Neural cell (in vitro differentiated cells): ENCODE measurements at regions not wholly inside any gene's neighbourhood (a gene's known extent, or its start where the extent isn't known, plus 50 kb on each side); places are given as distances from the start of the nearest gene placed in this dataset.
A peak's percentile ranks its signal among the peaks of the same experiment; 100 is the strongest.
"Not testable (repeated sequence)": the region's sequence is repeated elsewhere in the genome, so short reads cannot be mapped to it uniquely, and the experiment has no call there.

Source experiments
- H2AFZ ChIP-seq: fragments of 200-600, 300-800 bp; sonication (generic), shearing (Covaris generic); 2 replicates; pipeline ENCODE4 v1.6.0; 2014; ENCODE audit warnings: low read depth, mild to moderate bottlenecking, antibody characterized with exemption, low read length, moderate library complexity
- H3F3A ChIP-seq: fragments of 200-600 bp; shearing (Covaris generic); 2 replicates; pipeline ENCODE4 v1.6.1; 2016; ENCODE audit warnings: mild to moderate bottlenecking, moderate library complexity, mixed read lengths, antibody characterized with exemption, low read length; ENCODE audit not compliant: insufficient read depth, poor library complexity, severe bottlenecking
- H3K27ac ChIP-seq: fragments of 200-600, 300-800 bp; sonication (generic), shearing (Covaris generic); 2 replicates; pipeline ENCODE4 v1.5.1; 2014; ENCODE audit warnings: mild to moderate bottlenecking, low read length, moderate library complexity
- H3K27me3 ChIP-seq: fragments of 300-800, 200-600 bp; sonication (generic), shearing (Covaris generic); 2 replicates; pipeline ENCODE4 v1.6.0; 2014; ENCODE audit warnings: mild to moderate bottlenecking, low read depth, low read length, moderate library complexity; ENCODE audit not compliant: insufficient read depth
- H3K36me3 ChIP-seq: fragments of 300-800, 200-600 bp; sonication (generic), shearing (Covaris generic); 2 replicates; pipeline ENCODE4 v1.5.1; 2014; ENCODE audit warnings: mild to moderate bottlenecking, antibody characterized with exemption, low read length, moderate library complexity; ENCODE audit not compliant: insufficient read depth
- H3K4me2 ChIP-seq: fragments of 300-800, 200-600 bp; sonication (generic), shearing (Covaris generic); 2 replicates; pipeline ENCODE4 v1.6.0; 2014; ENCODE audit warnings: mild to moderate bottlenecking, low read length
- H3K4me3 ChIP-seq: fragments of 300-800, 200-600 bp; sonication (generic), shearing (Covaris generic); 2 replicates; pipeline ENCODE4 v1.5.1; 2014; ENCODE audit warnings: mild to moderate bottlenecking, low read length, moderate library complexity
- H3K79me2 ChIP-seq: fragments of 200-600 bp; shearing (Covaris generic); replicated peaks from 2 replicates; pipeline ENCODE4 v1.6.0; 2014; ENCODE audit warnings: mild to moderate bottlenecking, low read length, moderate library complexity; ENCODE audit not compliant: insufficient read depth
- H3K9ac ChIP-seq: fragments of 300-800, 200-600 bp; sonication (generic), shearing (Covaris generic); 2 replicates; pipeline ENCODE4 v1.6.1; 2016; ENCODE audit warnings: mild to moderate bottlenecking, low read length, mixed read lengths
- H3K9me2 ChIP-seq: fragments of 200-600 bp; shearing (Covaris generic); 2 replicates; pipeline ENCODE4 v1.6.1; 2016; ENCODE audit warnings: mild to moderate bottlenecking, low read length, mixed read lengths; ENCODE audit not compliant: insufficient read depth
- H3K9me3 ChIP-seq: fragments of 200-600, 300-800 bp; sonication (generic), shearing (Covaris generic); 2 replicates; pipeline ENCODE4 v1.6.1; 2016; ENCODE audit warnings: mild to moderate bottlenecking, mixed run types, low read length, moderate library complexity, mixed read lengths
- H4K20me1 ChIP-seq: fragments of 200-600 bp; shearing (Covaris generic); 2 replicates; pipeline ENCODE4 v1.6.1; 2016; ENCODE audit warnings: mild to moderate bottlenecking, mixed run types; ENCODE audit not compliant: insufficient read depth
- CTCF ChIP-seq: fragments of 450-650 bp; IDR thresholded peaks from 2 replicates; pipeline ENCODE4 v1.5.1; 2014; ENCODE audit warnings: antibody characterized with exemption, mild to moderate bottlenecking, moderate library complexity; ENCODE audit not compliant: poor library complexity, severe bottlenecking
- EP300 ChIP-seq: fragments of 450-650 bp; conservative IDR thresholded peaks from 2 replicates; pipeline ENCODE4 v1.6.1; 2014; ENCODE audit warnings: antibody characterized with exemption, mild to moderate bottlenecking, moderate library complexity; ENCODE audit not compliant: poor library complexity, severe bottlenecking
- EZH2 ChIP-seq: fragments of 200-600, 300-800 bp; shearing (Covaris generic), sonication (generic); IDR thresholded peaks from 2 replicates; pipeline ENCODE4 v1.6.1; 2014; ENCODE audit warnings: antibody characterized with exemption, low read length, borderline replicate concordance, mild to moderate bottlenecking; ENCODE audit not compliant: insufficient read depth, poor library complexity, severe bottlenecking
- MXI1 ChIP-seq: fragments of 450-650 bp; conservative IDR thresholded peaks from 2 replicates; pipeline ENCODE4 v1.6.1; 2014; ENCODE audit warnings: antibody characterized with exemption, mild to moderate bottlenecking; ENCODE audit not compliant: poor library complexity, severe bottlenecking
- POLR2AphosphoS5 ChIP-seq: IDR thresholded peaks from 2 replicates; pipeline ENCODE4 v1.6.1; 2012
- RAD21 ChIP-seq: fragments of 450-650 bp; conservative IDR thresholded peaks from 2 replicates; pipeline ENCODE4 v1.6.1; 2014; ENCODE audit warnings: antibody characterized with exemption, mild to moderate bottlenecking, moderate library complexity
- REST ChIP-seq: IDR thresholded peaks from 2 replicates; pipeline ENCODE4 v1.6.1; 2012; ENCODE audit warnings: borderline replicate concordance
- SMC3 ChIP-seq: fragments of 450-650 bp; conservative IDR thresholded peaks from 2 replicates; pipeline ENCODE4 v1.6.1; 2014; ENCODE audit warnings: antibody characterized with exemption, mild to moderate bottlenecking, moderate library complexity; ENCODE audit not compliant: poor library complexity
- TAF1 ChIP-seq: IDR thresholded peaks from 2 replicates; pipeline ENCODE4 v1.6.1; 2012; ENCODE audit warnings: low read depth

DNA sequence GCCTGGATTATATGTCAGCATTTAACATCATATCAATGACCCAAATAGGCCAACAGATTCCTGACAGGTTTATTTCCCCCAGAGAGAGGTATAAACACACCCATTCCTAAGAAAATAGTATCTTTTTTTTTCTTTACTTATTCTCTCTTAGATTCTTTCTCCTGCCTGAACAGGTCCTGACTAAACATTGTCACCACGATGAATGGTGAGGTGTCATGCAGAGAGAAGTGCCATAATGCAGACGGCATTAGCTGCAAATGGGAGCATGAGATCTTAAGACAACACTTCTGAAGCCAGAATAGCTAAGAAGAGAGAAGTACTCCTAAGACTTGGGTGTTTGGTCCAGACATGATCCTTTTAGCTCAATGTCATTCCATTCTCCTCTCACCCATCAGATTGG is 131.3 kb downstream of the ZNF648 start:
- no peaks in the 10 kb centered on the region for H3F3A ChIP-seq
- H3K27ac ChIP-seq = no peak overlapping the region
- H3K9me2 ChIP-seq = no peaks in the 10 kb centered on the region
- no peak overlapping the region for H3K4me3 ChIP-seq
- H3K4me2 ChIP-seq = no peak overlapping the region
- H3K9me3 ChIP-seq = no peaks in the 10 kb centered on the region
- no peak overlapping the region for H3K9ac ChIP-seq
- no peaks in the 10 kb centered on the region for H4K20me1 ChIP-seq
- H2AFZ ChIP-seq = no peak overlapping the region
- H3K27me3 ChIP-seq = no peaks in the 10 kb centered on the region
- H3K36me3 ChIP-seq = no peaks in the 10 kb centered on the region
- no peaks in the 10 kb centered on the region for H3K79me2 ChIP-seq
- no peak for TF ChIP-seq SMC3
- TF ChIP-seq POLR2AphosphoS5 = peak; percentile 63
- TF ChIP-seq REST = no peak
- TF ChIP-seq TAF1 = no peak
- TF ChIP-seq CTCF = no peak
- peak; percentile 83 for TF ChIP-seq EP300
- no peak for TF ChIP-seq MXI1
- TF ChIP-seq EZH2 = no peak
- TF ChIP-seq RAD21 = no peak

DNA sequence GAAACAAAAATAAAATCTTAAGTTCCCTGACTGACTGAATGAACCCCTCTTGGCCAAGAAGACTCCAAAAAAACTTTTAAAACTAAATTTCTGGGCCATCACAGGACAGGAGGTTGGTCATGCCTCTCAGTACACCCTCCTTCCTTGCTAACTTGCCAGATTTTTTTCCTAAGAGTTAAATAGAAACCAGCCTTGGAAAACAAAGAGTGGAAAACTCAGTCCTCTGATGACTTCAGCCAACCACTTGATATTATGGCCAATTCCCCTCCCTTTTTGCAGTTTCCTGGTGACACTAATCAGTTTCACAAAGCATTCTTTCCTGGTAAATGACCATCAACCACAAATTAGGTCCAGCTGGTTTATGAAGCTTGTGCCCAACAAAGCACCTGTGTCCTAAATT is 134.8 kb downstream of the ZNF648 start:
- Histone ChIP-seq H3K79me2 (no peaks in the 10 kb centered on the region), H3F3A (no peaks in the 10 kb centered on the region), H3K9ac (no peak overlapping the region), H3K4me3 (no peak overlapping the region), H3K9me2 (no peaks in the 10 kb centered on the region), H4K20me1 (no peaks in the 10 kb centered on the region), H3K27me3 (no peaks in the 10 kb centered on the region), H3K4me2 (no peak overlapping the region), H2AFZ (no peak overlapping the region), H3K9me3 (no peaks in the 10 kb centered on the region), H3K36me3 (no peaks in the 10 kb centered on the region), H3K27ac (no peak overlapping the region)
- no peak for TF ChIP-seq TAF1
- TF ChIP-seq POLR2AphosphoS5 = no peak
- TF ChIP-seq MXI1 = no peak
- TF ChIP-seq RAD21 = no peak
- TF ChIP-seq EP300 = no peak
- TF ChIP-seq EZH2 = no peak
- no peak for TF ChIP-seq REST
- TF ChIP-seq CTCF = no peak
- TF ChIP-seq SMC3 = no peak

GRCh38 chr1:181924034-181924433 is 137.5 kb downstream of the ZNF648 start:
- not testable (repeated sequence) for H3K27me3 ChIP-seq, H3K4me3 ChIP-seq, H2AFZ ChIP-seq, H3K9me2 ChIP-seq, H3K9ac ChIP-seq, H3K9me3 ChIP-seq, H3K36me3 ChIP-seq, H4K20me1 ChIP-seq, H3F3A ChIP-seq, H3K79me2 ChIP-seq, H3K27ac ChIP-seq, H3K4me2 ChIP-seq
